ENCODE measurements at regions not wholly inside any gene's neighbourhood (a gene's known extent, or its start where the extent isn't known, plus 50 kb on each side); places are given as distances from the start of the nearest gene placed in this dataset.

DNA sequence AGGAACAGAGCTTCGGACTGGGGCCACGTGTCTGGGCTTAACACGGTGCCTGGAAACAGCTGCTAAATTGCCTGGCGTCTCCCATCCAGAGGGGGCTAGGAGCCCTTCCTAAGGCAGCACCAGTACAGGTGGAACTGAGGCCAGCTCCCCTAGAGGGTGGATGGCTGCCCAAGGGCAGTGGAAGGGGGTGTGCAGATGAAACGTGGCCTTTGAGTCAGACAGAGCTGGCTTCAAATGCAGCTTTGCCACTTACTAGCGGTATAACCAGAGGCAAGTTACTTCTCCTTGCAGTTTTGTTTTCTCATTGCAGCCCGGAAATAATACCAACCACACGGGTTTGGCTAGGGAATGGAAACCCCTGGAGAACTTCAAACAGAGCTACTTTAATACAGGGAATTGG, 59.3 kb upstream of the SLC24A4 start:
- no peaks in the 10 kb centered on the region for H3K9me3 ChIP-seq
- no peak for TF ChIP-seq POLR2A (IDR thresholded peaks at IDR 0.05)
- TF ChIP-seq, protein P1, sequence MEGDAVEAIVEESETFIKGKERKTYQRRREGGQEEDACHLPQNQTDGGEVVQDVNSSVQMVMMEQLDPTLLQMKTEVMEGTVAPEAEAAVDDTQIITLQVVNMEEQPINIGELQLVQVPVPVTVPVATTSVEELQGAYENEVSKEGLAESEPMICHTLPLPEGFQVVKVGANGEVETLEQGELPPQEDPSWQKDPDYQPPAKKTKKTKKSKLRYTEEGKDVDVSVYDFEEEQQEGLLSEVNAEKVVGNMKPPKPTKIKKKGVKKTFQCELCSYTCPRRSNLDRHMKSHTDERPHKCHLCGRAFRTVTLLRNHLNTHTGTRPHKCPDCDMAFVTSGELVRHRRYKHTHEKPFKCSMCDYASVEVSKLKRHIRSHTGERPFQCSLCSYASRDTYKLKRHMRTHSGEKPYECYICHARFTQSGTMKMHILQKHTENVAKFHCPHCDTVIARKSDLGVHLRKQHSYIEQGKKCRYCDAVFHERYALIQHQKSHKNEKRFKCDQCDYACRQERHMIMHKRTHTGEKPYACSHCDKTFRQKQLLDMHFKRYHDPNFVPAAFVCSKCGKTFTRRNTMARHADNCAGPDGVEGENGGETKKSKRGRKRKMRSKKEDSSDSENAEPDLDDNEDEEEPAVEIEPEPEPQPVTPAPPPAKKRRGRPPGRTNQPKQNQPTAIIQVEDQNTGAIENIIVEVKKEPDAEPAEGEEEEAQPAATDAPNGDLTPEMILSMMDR (IDR thresholded peaks at IDR 0.05) = no peak
- no peak overlapping the region for H3K4me3 ChIP-seq
- H3K36me3 ChIP-seq = no peaks in the 10 kb centered on the region
- H3K27me3 ChIP-seq = no peaks in the 10 kb centered on the region
- no peak overlapping the region for H3K27ac ChIP-seq
- H3K4me1 ChIP-seq = no peaks in the 10 kb centered on the region
- no peak for DNase-seq

DNA sequence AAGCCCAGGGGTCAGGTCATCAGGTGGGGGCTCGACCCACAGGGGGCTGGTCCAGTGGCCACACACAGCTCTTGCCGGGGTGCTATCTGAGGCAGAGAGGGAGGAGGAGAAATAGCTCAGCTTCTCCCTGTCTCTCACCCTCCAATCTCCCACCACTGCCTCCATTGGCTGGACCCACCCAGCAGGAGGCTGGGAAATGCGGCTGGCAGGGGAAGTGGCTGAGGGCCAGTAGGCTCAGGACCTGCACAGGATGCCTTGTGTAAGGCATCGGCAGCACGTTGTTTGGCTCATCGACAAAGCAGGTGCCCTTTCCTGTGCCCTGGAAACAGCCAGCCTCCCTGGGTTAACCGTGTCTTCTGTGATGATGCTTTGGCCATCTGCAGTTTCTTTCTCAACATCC, 58.8 kb upstream of the SLC24A4 start:
- no peak overlapping the region for H3K4me3 ChIP-seq
- no peaks in the 10 kb centered on the region for H3K27me3 ChIP-seq
- H3K4me1 ChIP-seq = no peaks in the 10 kb centered on the region
- no peaks in the 10 kb centered on the region for H3K9me3 ChIP-seq
- no peak for DNase-seq
- TF ChIP-seq POLR2A (IDR thresholded peaks at IDR 0.05) = no peak
- TF ChIP-seq, protein P1 (IDR thresholded peaks at IDR 0.05) = no peak
- H3K27ac ChIP-seq = no peak overlapping the region
- H3K36me3 ChIP-seq = no peaks in the 10 kb centered on the region

DNA sequence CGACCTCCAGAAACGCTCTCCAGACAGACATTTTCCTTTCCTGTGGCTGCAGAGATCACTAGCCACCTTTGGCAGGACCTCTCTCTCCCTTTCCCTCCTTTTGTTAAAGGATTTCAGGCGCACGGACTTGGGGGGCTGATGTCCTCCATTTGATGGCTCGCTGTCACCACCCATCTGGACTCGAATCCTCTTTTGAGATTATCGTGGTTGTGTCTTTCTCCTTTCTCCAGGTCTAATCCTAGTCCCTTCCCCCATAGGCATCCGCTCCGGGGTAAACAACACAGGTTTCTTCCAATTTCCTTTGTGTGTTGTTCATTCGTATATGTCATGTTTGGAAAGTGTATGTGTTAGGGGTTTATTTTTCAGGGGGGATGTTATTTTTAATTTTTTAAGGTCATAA, 56.7 kb upstream of the SLC24A4 start:
- DNase-seq = no peak
- Histone ChIP-seq H3K9me3 (no peaks in the 10 kb centered on the region), H3K36me3 (no peaks in the 10 kb centered on the region), H3K27me3 (no peaks in the 10 kb centered on the region), H3K4me1 (no peaks in the 10 kb centered on the region), H3K4me3 (no peak overlapping the region), H3K27ac (no peak overlapping the region)
- no peak for TF ChIP-seq POLR2A (IDR thresholded peaks at IDR 0.05)
- TF ChIP-seq, protein P1 (IDR thresholded peaks at IDR 0.05) = no peak

Small RNA genes in the stretch of these regions (small RNA-seq; reads per million reads assigned to genes)
- 0 reads per million in 2 donors for gene RNU6-366P

Measured in Peyer's patch (tissue), 4 donors.